ENCODE measurements at regions not wholly inside any gene's neighbourhood (a gene's known extent, or its start where the extent isn't known, plus 50 kb on each side); places are given as distances from the start of the nearest gene placed in this dataset.

- Histone ChIP-seq H3K27ac (ENCODE audit: low read depth, low read length) (no peak overlapping the region), H4K8ac (ENCODE audit: extremely low read depth, insufficient read depth, low read length) (no peak overlapping the region), H3K4me3 (ENCODE audit: extremely low read depth in 1 of 4, insufficient read depth in 2 of 4, low read depth in 3 of 4, low read length in 4 of 4) (no peak overlapping the region), H2AK5ac (ENCODE audit: low read depth, low read length) (no peak overlapping the region), H3K9me3 (ENCODE audit: insufficient read depth in 2 of 2, low read depth in 1 of 2, low read length in 1 of 2) (no peaks in the 10 kb centered on the region), H3K4me2 (ENCODE audit: insufficient read depth in 1 of 2, low read depth in 2 of 2, low read length in 2 of 2) (no peak overlapping the region), H2BK120ac (replicated peaks; ENCODE audit: low read depth, low read length) (peak overlapping the region; percentile 7), H2BK15ac (ENCODE audit: low read length) (peak overlapping the region; percentile 75; the same call in 1 of the 2 replicates), H2BK5ac (ENCODE audit: low read depth, low read length) (no peak overlapping the region), H3K36me3 (ENCODE audit: control insufficient read depth in 2 of 4, insufficient read depth in 4 of 4, low read length in 3 of 4) (no peaks in the 10 kb centered on the region), H3K4ac (replicated peaks; ENCODE audit: insufficient read length, low read depth, low read length) (peak overlapping the region; percentile 27), H3K14ac (ENCODE audit: insufficient read length) (no peak overlapping the region), H3K79me1 (ENCODE audit: low read depth, low read length) (no peaks in the 10 kb centered on the region), H3K27me3 (replicated peaks in 1 of 4; ENCODE audit: control insufficient read depth in 3 of 4, extremely low read depth in 1 of 4, insufficient read depth in 3 of 4, low read length in 3 of 4) (no peaks in the 10 kb centered on the region; a peak in 4 of 7 replicates), H2BK12ac (ENCODE audit: low read depth, low read length) (peak overlapping the region; percentile 60; the same call in 1 of the 2 replicates), H3K9ac (replicated peaks in 1 of 4; ENCODE audit: extremely low read depth in 1 of 4, low read depth in 3 of 4, low read length in 3 of 4) (no peak overlapping the region), H2BK20ac (ENCODE audit: low read length) (0 out of 2 replicates have a peak overlapping the region, but pooled peaks have one; percentile 8), H4K91ac (replicated peaks; ENCODE audit: insufficient read length, low read length) (peak overlapping the region; percentile 75), H4K20me1 (replicated peaks in 1 of 2; ENCODE audit: control insufficient read depth in 1 of 2, insufficient read depth in 2 of 2, low read length in 2 of 2) (no peaks in the 10 kb centered on the region), H3K79me2 (ENCODE audit: control insufficient read depth in 1 of 2, insufficient read depth in 2 of 2, low read length in 2 of 2) (no peaks in the 10 kb centered on the region), H3K18ac (ENCODE audit: extremely low read depth, low read length) (no peak overlapping the region), H2AFZ (ENCODE audit: low read length) (no peak overlapping the region), H3K4me1 (replicated peaks in 1 of 4; ENCODE audit: control insufficient read depth in 3 of 4, insufficient read depth in 4 of 4, low read length in 3 of 4) (peaks cover 0 to 4% (median 2%) of the 10 kb centered on the region in 4 experiments; a peak in 4 of 7 replicates), H4K5ac (ENCODE audit: insufficient read length, low read depth, low read length) (no peak overlapping the region), H3K23me2 (ENCODE audit: low read depth, low read length) (no peaks in the 10 kb centered on the region; the same call in 1 of the 2 replicates), H3K56ac (replicated peaks; ENCODE audit: insufficient read length, low read depth, low read length) (no peak overlapping the region), H3K23ac (ENCODE audit: insufficient read length) (no peak overlapping the region)
- 86% methylated on average over 19 of the region's 19 CpGs; no CpG with 5 or more reads in 1 of the 2 experiments for WGBS, 2 experiments (ENCODE audit: extremely low coverage in 1 of 2, insufficient coverage in 1 of 2, insufficient read length in 1 of 2, insufficient replicate concordance in 2 of 2, low coverage in 1 of 2, low lambda C conversion rate in 2 of 2, missing lambda C conversion rate in 1 of 2)
- FAIRE-seq: no peak
- ChIA-PET CTCF (ENCODE audit: partially characterized antibody) (interaction anchor here (0.6 to 1.9 kb wide), 4 partner anchors 10 to 1115 kb away, joined by 3 to 4 read pairs (median 4); no protein-coding TSS in a partner anchor), POLR2A (ENCODE audit: partially characterized antibody) (interaction anchor here (0.9 kb wide), 1 partner anchor 11 kb away, joined by 3 read pairs; no protein-coding TSS in a partner anchor)
- DNase-seq (ENCODE audit: low read depth in 1 of 2, low spot score in 2 of 2): no peak
- TF ChIP-seq HDAC2 (IDR thresholded peaks at IDR 0.05; ENCODE audit: borderline replicate concordance in 1 of 2, low read depth in 2 of 2, low read length in 2 of 2) (0 out of 4 replicates have a peak, but pooled peaks of 1 of the 2 experiments have one; percentile 34), SP2 (IDR thresholded peaks at IDR 0.05; ENCODE audit: low read length) (no peak), SIX5 (IDR thresholded peaks at IDR 0.05; ENCODE audit: low read depth, low read length) (no peak), CHD1 (IDR thresholded peaks at IDR 0.05; ENCODE audit: low read depth, low read length) (no peak), ATF3 (IDR thresholded peaks at IDR 0.05; ENCODE audit: insufficient read depth, low read depth, low read length) (no peak), GTF2F1 (IDR thresholded peaks at IDR 0.05; ENCODE audit: borderline replicate concordance, low read depth, low read length) (no peak), NRF1 (IDR thresholded peaks at IDR 0.05; ENCODE audit: low read depth, low read length) (no peak), RBBP5 (IDR thresholded peaks at IDR 0.05; ENCODE audit: borderline replicate concordance, low read depth, low read length) (no peak), JUN (IDR thresholded peaks at IDR 0.05; ENCODE audit: low read depth, low read length) (no peak), YY1 (IDR thresholded peaks at IDR 0.05; ENCODE audit: low read depth, low read length) (no peak), RAD21 (IDR thresholded peaks at IDR 0.05 in 1 of 2, conservative IDR thresholded peaks at IDR 0.05 in 1 of 2; ENCODE audit: low read depth in 2 of 2, low read length in 2 of 2) (no peak)
Observed at GRCh38 chr22:27613099-27614005, 188.2 kb downstream of the MN1 start.

Data from H1 (cell line).